Upper lobe of left lung (tissue), 6 donors: ENCODE measurements at regions not wholly inside any gene's neighbourhood (a gene's known extent, or its start where the extent isn't known, plus 50 kb on each side); places are given as distances from the start of the nearest gene placed in this dataset.

Experiments used
- ATAC-seq, 2 donors: fragments of 200-7000 bp; cut with Tn5 transposase; one replicate each; pipeline ENCODE4 v1.9.1; 2022; ENCODE audit warnings: mild to moderate bottlenecking in 2 of 2, moderate library complexity in 2 of 2; ENCODE audit not compliant: low FRiP score in 2 of 2
- DNase-seq, 2 donors: peaks; one replicate each; pipeline ENCODE4 v3.0.0-alpha.2; 2019 to 2020
- H3K27ac ChIP-seq, 4 donors: fragments of 200-600 bp; sonication (generic); one replicate each; pipeline ENCODE4 v1.5.1; 2016 to 2019
- H3K27me3 ChIP-seq, 4 donors: fragments of 200-600 bp; sonication (generic); one replicate each; pipeline ENCODE4 v1.5.1; 2017 to 2019
- H3K36me3 ChIP-seq, 4 donors: fragments of 200-600 bp; sonication (generic); one replicate each; pipeline ENCODE4 v1.5.1; 2016 to 2019
- H3K4me1 ChIP-seq, 4 donors: fragments of 200-600 bp; sonication (generic); one replicate each; pipeline ENCODE4 v1.5.1; 2018 to 2019
- H3K4me3 ChIP-seq, 4 donors: fragments of 200-600 bp; sonication (generic); one replicate each; pipeline ENCODE4 v1.5.1; 2017 to 2019; ENCODE audit warnings: mild to moderate bottlenecking in 2 of 4, moderate library complexity in 1 of 4
- H3K9me3 ChIP-seq, 4 donors: fragments of 200-600 bp; sonication (generic); one replicate each; pipeline ENCODE4 v1.5.1; 2018 to 2019
- CTCF ChIP-seq, 6 experiments: fragments of 450-650 bp in 4 of 6; fragments of 200-600 bp in 2 of 6; sonication (generic) in 2 of 6; IDR thresholded peaks; one replicate each; pipeline ENCODE4 v1.5.1; 2016 to 2019; ENCODE audit warnings: antibody characterized with exemption in 6 of 6
- EP300 ChIP-seq, 4 donors: sonication (generic); formaldehyde crosslinking; IDR thresholded peaks; one replicate each; pipeline ENCODE4 v1.5.1; 2017; ENCODE audit warnings: antibody characterized with exemption in 4 of 4, control low read depth in 2 of 4
- POLR2A ChIP-seq, 4 donors: fragments of 450-650 bp; IDR thresholded peaks; one replicate each; pipeline ENCODE4 v1.5.1; 2016 to 2017; ENCODE audit warnings: antibody characterized with exemption in 4 of 4, mild to moderate bottlenecking in 2 of 4
- POLR2AphosphoS5 ChIP-seq, 2 donors: sonication (generic); formaldehyde crosslinking; IDR thresholded peaks; one replicate each; pipeline ENCODE4 v1.5.1; 2017; ENCODE audit warnings: antibody characterized with exemption in 2 of 2
- WGBS, 2 donors: methylation state at CpG; one replicate each; pipeline ENCODE4 v1.1.5; 2017 to 2018; 5-methylcytosine and 5-hydroxymethylcytosine counted together
- donor health status: DM: no; HTN: no; CAD: no; lungs with moderate emphysema.
- donor health status: DM: no; HTN: yes; CAD: no; lungs with severe emphysema.

DNA sequence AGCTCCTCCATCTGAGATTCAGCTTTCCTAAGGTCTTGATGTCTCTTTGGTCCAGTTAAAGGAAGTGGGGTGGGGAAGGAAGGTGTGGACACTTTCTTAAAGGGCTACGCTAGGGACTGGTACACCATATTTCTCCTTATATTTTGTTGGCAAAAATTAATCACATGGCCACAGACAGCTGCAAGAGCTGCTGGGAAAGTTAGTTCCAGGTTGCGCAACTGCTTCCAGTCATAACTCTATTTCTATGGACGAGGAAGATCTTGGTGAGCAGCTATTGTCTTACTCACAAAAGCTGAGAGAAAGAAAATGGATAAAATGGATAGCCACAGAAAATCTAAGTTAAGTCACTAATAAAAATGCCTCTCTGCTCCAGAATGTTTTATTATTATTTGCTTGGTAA is 60.7 kb upstream of the PPM1B start:
- DNase-seq (no peak), ATAC-seq (no peak)
- H3K9me3 ChIP-seq, result no peaks in the 10 kb centered on the region
- TF ChIP-seq CTCF (IDR thresholded peaks at IDR 0.05), result no peak
- no peak for TF ChIP-seq POLR2AphosphoS5 (IDR thresholded peaks at IDR 0.05)
- TF ChIP-seq POLR2A (IDR thresholded peaks at IDR 0.05), result no peak
- TF ChIP-seq EP300 (IDR thresholded peaks at IDR 0.05), result no peak
- H3K27me3 ChIP-seq, result no peaks in the 10 kb centered on the region
- H3K27ac ChIP-seq, result no peak overlapping the region
- H3K4me3 ChIP-seq, result no peak overlapping the region
- no peaks in the 10 kb centered on the region for H3K4me1 ChIP-seq
- no peaks in the 10 kb centered on the region for H3K36me3 ChIP-seq
- WGBS, 2 donors, result 74 to 80% methylated on average over 3 of the region's 3 CpGs

DNA sequence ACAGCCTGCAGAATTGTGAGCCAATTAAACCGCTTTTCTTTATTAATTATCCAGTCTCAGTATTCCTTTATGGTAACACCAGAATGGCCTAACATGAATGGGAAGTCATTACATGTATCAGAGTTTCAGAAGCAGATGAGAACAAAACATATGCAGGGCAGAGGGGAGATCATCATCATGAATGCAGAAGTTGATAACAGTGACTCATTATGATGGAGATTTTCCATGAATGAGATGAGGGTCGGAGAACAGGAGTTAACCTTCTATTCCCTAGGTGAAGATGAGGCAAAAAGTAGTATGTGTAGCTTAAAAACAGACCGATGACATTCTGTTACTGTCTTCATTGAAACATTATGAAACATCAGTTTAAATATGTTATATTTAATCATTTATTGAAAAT is 59.5 kb upstream of the PPM1B start:
- DNase-seq (no peak), ATAC-seq (no peak)
- H3K36me3 ChIP-seq, result no peaks in the 10 kb centered on the region
- H3K4me1 ChIP-seq, result no peaks in the 10 kb centered on the region
- H3K27ac ChIP-seq, result no peak overlapping the region
- H3K9me3 ChIP-seq, result no peaks in the 10 kb centered on the region
- no peaks in the 10 kb centered on the region for H3K27me3 ChIP-seq
- no peak overlapping the region for H3K4me3 ChIP-seq
- 92 to 93% methylated on average over 3 of the region's 3 CpGs for WGBS, 2 donors
- TF ChIP-seq POLR2AphosphoS5 (IDR thresholded peaks at IDR 0.05) (no peak), EP300 (IDR thresholded peaks at IDR 0.05) (no peak), CTCF (IDR thresholded peaks at IDR 0.05) (no peak), POLR2A (IDR thresholded peaks at IDR 0.05) (no peak)

GRCh38 chr2:44110444-44110843 is 58.2 kb upstream of the PPM1B start:
- ATAC-seq (no peak), DNase-seq (no peak)
- no peak overlapping the region for H3K4me3 ChIP-seq
- 59 to 68% methylated on average over 2 of the region's 2 CpGs for WGBS, 2 donors
- no peaks in the 10 kb centered on the region for H3K27me3 ChIP-seq
- H3K9me3 ChIP-seq, result no peaks in the 10 kb centered on the region
- H3K27ac ChIP-seq, result no peak overlapping the region
- H3K4me1 ChIP-seq, result no peaks in the 10 kb centered on the region
- H3K36me3 ChIP-seq, result no peaks in the 10 kb centered on the region
- TF ChIP-seq CTCF (IDR thresholded peaks at IDR 0.05), result no peak
- TF ChIP-seq POLR2A (IDR thresholded peaks at IDR 0.05), result no peak
- no peak for TF ChIP-seq EP300 (IDR thresholded peaks at IDR 0.05)
- TF ChIP-seq POLR2AphosphoS5 (IDR thresholded peaks at IDR 0.05), result no peak

DNA sequence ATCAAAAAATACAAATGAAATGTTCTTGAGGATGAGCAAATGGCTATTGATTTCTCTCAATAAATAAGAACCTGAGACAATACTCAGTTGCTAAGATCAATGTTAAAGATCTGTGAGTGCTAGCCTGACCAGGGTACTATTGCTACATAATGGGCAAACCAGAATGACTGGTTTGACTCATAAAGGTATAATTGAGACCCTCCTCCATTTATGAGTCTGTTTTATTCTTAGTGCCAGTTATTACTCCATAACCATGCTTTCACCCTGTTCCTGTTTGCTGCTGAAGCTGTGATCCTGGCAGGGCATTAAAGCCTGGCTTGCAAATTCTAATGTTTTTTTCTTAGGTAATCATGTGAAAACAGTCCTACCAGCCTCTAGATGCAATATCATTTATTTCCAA is 56.6 kb upstream of the PPM1B start:
- DNase-seq, result no peak
- Histone ChIP-seq H3K4me3 (no peak overlapping the region), H3K9me3 (no peaks in the 10 kb centered on the region), H3K27ac (no peak overlapping the region), H3K27me3 (no peaks in the 10 kb centered on the region), H3K4me1 (no peaks in the 10 kb centered on the region), H3K36me3 (no peaks in the 10 kb centered on the region)
- ATAC-seq, result no peak
- TF ChIP-seq POLR2A (IDR thresholded peaks at IDR 0.05), result no peak
- TF ChIP-seq EP300 (IDR thresholded peaks at IDR 0.05), result no peak
- TF ChIP-seq CTCF (IDR thresholded peaks at IDR 0.05), result no peak
- TF ChIP-seq POLR2AphosphoS5 (IDR thresholded peaks at IDR 0.05), result no peak

- no peak for DNase-seq
- no peaks in the 10 kb centered on the region for H3K27me3 ChIP-seq
- 87 to 90% methylated on average over 3 of the region's 3 CpGs for WGBS, 2 donors
- no peak for ATAC-seq
- no peaks in the 10 kb centered on the region for H3K4me1 ChIP-seq
- TF ChIP-seq CTCF (IDR thresholded peaks at IDR 0.05), result no peak
- no peak for TF ChIP-seq POLR2AphosphoS5 (IDR thresholded peaks at IDR 0.05)
- H3K9me3 ChIP-seq, result no peaks in the 10 kb centered on the region
- H3K4me3 ChIP-seq, result no peak overlapping the region
- H3K27ac ChIP-seq, result no peak overlapping the region
- no peaks in the 10 kb centered on the region for H3K36me3 ChIP-seq
These were observed 52.4 kb upstream of the PPM1B start for GRCh38 chr2:44116319-44116718.
